Activated T-cell treated with anti-CD3 and anti-CD28 coated beads, Interleukin-2, amount 50 U/mL, for 48 hours (primary cell): ENCODE measurements at regions not wholly inside any gene's neighbourhood (a gene's known extent, or its start where the extent isn't known, plus 50 kb on each side); places are given as distances from the start of the nearest gene placed in this dataset.
"Not testable (repeated sequence)": the region's sequence is repeated elsewhere in the genome, so short reads cannot be mapped to it uniquely, and the experiment has no call there.

Experiments used
- DNase-seq, 2 experiments: peaks; one replicate each; pipeline ENCODE4 v3.0.0-alpha.2; 2020

- DNase-seq: no peak
Observed at GRCh38 chr6:113744861-113745260, 112.3 kb upstream of the MARCKS start.

- DNase-seq: no peak
Observed at GRCh38 chr6:113750151-113750855, 106.8 kb upstream of the MARCKS start.

GRCh38 chr6:113754291-113754690, 102.9 kb upstream of the MARCKS start:
- no peak for DNase-seq

- DNase-seq: no peak
Observed at GRCh38 chr6:113755449-113756289, 101.5 kb upstream of the MARCKS start.

- DNase-seq: no peak
Observed at GRCh38 chr6:113756290-113756665, 100.9 kb upstream of the MARCKS start.

- DNase-seq: no peak
Observed at GRCh38 chr6:113758214-113758613, 98.9 kb upstream of the MARCKS start.

GRCh38 chr6:113758826-113759574, 98.1 kb upstream of the MARCKS start:
- no peak for DNase-seq

- no peak for DNase-seq
Observed at GRCh38 chr6:113762641-113763040, 94.5 kb upstream of the MARCKS start.

- DNase-seq: no peak
Observed at GRCh38 chr6:113763311-113763766, 93.8 kb upstream of the MARCKS start.

- no peak for DNase-seq
Observed at GRCh38 chr6:113763876-113764275, 93.3 kb upstream of the MARCKS start.

GRCh38 chr6:113765909-113766308, 91.2 kb upstream of the MARCKS start:
- no peak for DNase-seq

- DNase-seq: no peak
Observed at GRCh38 chr6:113767985-113768384, 89.2 kb upstream of the MARCKS start.

GRCh38 chr6:113772961-113773360, 84.2 kb upstream of the MARCKS start:
- DNase-seq: no peak

- DNase-seq: no peak
Observed at GRCh38 chr6:113774127-113774825, 82.9 kb upstream of the MARCKS start.

GRCh38 chr6:113776998-113777397, 80.1 kb upstream of the MARCKS start:
- DNase-seq: no peak

- no peak for DNase-seq
Observed at GRCh38 chr6:113777601-113778000, 79.5 kb upstream of the MARCKS start.

- DNase-seq: no peak
Observed at GRCh38 chr6:113779656-113780055, 77.5 kb upstream of the MARCKS start.

- no peak for DNase-seq
Observed at GRCh38 chr6:113782636-113783035, 74.5 kb upstream of the MARCKS start.

- no peak for DNase-seq
Observed at GRCh38 chr6:113786168-113786567, 71.0 kb upstream of the MARCKS start.

GRCh38 chr6:113788586-113788985, 68.6 kb upstream of the MARCKS start:
- no peak for DNase-seq

GRCh38 chr6:113791225-113791624, 65.9 kb upstream of the MARCKS start:
- not testable (repeated sequence) for DNase-seq

GRCh38 chr6:113795371-113795770, 61.8 kb upstream of the MARCKS start:
- DNase-seq: not testable (repeated sequence)

GRCh38 chr6:113796038-113796437, 61.1 kb upstream of the MARCKS start:
- DNase-seq: no peak
